HG03521 (cell line): ENCODE measurements at regions not wholly inside any gene's neighbourhood (a gene's known extent, or its start where the extent isn't known, plus 50 kb on each side); places are given as distances from the start of the nearest gene placed in this dataset.

Experiments used
- ATAC-seq: cut with Tn5 transposase; IDR thresholded peaks from one replicate; pipeline ENCODE4 v1.9.1; 2021; ENCODE audit warnings: mild to moderate bottlenecking, moderate library complexity; ENCODE audit not compliant: unreplicated experiment

DNA sequence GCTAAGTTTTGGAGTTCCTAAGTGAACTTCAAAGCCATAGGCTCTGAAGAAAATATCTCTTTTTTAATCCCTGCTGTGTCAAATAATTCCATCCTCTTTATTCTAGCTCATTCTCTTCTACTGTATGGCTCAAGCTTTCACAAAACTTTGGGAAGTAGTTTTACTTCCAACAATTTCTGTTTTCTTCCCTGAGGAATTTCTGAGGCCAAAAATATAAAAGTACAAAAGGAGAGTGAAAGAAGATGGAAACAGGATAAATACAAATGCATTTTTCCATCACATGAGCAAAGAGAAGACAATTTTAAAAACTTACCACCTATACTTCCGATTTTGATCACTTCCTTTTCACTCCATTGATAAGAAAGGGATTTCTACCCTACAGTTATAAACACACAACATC, 585.7 kb upstream of the DAB2 start:
- ATAC-seq: no peak

DNA sequence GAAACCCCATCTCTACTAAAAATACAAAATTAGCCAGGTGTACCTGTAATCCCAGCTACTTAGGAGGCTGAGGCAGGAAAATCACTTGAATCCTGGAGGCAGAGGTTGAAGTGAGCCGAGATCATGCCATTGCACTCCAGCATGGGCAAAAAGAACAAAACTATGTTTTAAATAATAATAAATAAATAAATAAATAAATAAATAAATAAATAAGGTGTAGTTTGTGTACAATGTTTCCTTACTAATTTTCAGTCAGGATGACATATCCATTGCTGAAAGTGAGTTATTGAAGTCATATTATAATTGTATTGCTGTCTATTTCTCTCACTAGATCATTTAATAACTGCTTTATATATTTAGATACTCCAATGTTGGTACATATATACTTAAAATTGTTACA, 581.5 kb upstream of the DAB2 start:
- ATAC-seq: no peak

DNA sequence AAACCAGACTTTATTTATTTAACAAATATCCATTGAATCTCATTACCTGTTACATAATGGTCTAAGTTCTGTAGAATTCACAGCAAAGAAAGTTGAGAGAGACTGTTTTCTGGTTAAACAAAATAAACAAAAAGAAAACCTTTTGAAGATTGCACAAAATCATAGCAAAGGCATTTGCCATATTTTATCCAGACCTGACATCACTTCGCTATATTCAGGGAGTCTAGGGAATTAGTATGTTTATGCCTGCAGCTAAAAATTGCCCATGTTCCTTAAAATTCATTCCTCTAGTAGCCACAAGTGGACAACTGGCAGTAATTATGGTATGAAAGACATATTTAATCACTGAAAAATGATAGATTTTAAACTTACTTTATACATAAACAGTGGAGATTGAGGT, 577.0 kb upstream of the DAB2 start:
- ATAC-seq: no peak

DNA sequence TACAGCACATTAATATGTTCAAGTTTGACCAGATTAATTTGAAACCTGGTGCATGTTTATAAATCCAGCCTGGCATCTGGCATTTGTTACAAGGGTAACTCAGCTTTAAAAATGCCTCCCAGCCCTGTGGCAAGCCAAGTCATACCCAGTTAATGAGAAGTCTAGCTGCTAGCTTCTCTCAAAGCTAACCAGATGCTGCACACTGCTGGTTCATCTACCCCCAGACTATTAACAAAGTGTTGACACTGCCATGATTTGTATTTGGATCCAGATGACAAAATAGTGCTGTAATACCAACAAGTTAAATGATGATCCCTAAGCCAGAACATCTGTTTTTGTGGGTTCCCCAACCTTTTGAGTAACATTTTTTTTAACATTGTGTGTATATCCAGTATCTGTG, 573.7 kb upstream of the DAB2 start:
- no peak for ATAC-seq

DNA sequence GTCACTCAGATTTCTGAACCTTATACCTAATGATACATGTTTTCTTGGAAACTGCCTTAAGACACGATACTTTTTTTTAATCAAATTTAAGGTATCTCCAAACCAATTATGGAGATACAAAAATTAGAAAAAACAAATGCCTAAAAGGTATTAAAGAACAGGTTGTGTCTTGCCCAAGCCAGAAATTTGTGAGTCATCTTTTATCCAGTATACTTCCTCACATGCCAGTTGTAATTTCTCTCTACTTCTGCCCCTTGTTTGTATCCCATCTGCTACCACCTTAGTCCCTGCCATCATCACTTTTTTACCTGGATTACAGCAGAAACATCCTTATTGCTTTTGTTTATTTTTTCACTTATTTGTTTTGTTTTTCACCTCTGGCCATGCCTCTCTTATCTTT, 571.2 kb upstream of the DAB2 start:
- ATAC-seq: no peak

DNA sequence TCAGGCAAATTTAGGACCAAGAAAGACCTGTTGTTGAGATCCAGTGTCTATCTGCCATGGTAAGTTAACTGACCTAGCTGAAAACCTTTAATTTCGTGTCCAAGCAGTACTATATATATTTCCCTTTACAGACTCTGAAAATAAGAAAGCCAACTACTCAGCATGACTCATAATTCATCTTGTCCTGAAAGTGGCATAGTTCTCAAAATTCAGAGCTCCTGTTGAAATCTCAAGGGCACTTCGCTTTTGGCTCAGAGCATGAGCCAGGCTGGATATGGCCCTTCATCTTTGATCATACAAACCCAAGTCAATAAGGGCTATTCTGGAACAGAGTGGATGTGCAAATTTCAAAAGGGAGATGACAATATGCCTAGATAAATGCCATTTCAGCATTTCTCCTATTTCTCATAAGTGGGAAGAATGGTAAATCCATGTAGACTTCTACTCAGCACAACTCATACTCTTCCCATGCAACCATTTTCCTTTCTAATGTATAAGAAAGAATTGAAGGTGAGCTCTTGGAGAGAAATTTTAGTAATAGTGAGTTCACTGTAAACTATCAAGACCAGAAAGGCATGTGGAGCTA, 567.9 kb upstream of the DAB2 start:
- ATAC-seq: no peak

DNA sequence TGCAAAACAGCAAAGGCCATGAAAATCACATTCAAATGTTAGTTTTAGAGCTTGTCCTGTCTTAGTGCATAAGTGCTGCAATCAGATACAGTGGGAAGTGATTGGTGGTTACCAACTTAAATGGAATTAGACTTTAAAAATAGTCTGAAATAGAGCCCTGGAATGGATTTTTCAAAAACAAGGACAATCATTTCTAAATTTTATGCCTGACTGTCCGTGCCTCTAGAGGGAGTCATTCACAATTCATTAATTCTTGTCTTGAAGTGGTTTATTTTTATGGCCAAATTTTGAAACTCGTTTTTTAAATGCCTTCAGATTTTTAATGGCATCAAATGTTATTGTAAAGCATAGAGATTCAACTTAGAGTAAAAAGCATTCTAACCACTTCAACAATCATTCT, 561.8 kb upstream of the DAB2 start:
- ATAC-seq: no peak

DNA sequence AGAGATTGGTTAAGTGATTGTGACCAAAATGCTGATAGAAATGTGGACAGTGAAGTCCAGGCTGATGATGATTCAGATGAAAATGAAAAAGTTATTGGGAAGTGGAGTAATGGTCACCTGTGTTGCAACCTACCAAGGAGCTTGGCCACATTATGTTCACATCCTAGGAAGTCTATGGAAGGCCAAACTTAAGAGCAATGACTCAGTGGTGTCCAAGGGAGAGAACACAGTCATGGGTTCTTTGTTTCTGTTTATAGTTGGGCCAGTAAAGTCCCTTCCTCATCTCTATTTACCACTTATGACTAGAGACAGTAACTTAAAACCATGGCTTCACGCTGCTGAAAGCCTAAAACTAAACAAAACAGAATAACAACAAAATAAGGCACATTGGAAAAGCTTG, 555.3 kb upstream of the DAB2 start:
- ATAC-seq: no peak

DNA sequence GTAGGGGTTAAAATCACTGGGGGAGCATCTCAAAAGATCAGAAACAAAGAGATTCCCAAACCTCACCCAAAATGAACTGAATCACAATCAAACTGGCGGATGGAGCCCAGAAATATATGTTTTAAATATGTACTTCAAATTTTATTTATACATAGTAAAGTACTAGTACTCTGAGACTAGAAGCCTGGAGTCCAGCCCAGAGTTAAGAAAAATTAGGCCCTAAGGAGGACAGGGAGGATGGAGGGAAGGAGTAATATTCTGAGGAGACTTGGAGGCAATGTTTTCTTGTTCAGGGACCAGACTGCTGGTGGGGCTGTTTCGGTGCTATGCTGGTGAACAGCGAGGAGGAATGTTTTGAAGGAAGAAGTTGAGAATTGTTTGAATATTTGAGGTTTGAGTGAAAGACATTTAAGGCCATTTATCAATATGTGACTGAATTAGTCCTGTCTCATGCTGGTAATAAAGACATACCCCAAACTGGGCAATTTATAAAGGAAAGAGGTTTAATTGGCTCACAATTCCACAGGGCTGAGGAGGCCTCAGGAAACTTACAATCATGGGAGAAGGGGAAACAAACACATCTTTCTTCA, 552.4 kb upstream of the DAB2 start:
- no peak for ATAC-seq

DNA sequence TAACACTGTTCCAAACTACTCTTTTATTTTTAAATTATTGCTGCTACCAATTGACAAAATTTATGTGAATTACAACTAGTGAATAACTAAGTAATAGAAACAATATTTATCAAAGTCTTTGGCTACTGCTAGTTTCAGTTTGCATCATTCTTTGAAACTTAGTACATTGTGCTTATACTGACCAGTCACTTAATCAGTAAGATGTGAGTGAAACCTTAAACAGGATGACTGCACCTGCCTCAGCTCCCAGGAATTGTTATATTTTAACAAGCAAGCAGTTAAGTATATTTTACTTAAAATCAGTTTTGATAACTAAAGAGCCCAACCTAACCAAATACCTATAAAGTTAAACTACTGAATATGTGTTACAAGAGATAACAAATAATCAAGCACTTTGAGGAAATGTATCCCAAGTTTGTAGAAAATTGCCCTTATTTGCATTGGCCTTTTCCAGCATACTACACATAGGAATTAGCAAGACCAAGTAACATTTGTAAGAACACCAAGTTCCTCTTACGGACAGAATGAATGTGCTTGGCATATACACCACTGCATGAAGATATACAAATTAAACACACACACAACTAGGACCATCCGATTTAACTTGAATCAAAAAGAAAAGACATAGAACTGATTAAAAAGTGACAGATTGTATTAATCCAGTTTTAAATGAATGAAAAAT, 545.5 kb upstream of the DAB2 start:
- no peak for ATAC-seq

DNA sequence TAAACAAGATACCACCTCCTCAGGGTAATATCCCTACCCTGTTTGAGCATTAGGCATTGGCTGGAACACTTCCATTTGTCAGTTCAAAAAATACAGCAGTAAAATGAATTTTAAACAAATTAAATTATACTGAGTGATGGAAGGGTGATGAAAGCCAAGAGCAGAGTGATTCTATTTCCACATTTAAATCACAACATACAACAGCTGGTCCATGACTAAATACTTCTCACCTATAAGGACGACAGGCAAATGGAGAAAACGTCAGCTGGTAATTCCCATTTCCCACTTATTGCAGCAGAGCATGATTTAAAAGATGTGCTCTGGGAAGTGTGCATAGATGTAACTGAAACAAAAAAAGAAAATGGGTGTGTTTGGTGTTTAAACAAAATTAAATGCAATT, 543.6 kb upstream of the DAB2 start:
- no peak for ATAC-seq

DNA sequence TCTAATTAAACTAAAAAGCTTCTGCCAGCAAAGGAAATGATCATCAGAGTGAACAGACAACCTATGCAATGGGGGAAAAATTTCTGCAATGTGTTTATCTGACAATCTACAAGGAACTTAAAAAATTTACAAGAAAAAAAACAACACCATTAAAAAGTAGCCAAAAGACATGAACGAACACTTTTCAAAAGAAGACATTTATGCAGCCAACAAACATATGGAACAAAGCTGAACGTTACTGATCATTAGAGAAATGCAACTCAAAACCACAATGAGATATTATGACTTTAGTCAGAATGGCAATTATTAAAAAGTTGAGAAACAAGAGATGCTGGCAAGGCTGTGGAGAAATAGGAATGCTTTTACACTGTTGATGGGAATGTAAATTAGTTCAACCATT, 530.4 kb upstream of the DAB2 start:
- ATAC-seq: no peak

DNA sequence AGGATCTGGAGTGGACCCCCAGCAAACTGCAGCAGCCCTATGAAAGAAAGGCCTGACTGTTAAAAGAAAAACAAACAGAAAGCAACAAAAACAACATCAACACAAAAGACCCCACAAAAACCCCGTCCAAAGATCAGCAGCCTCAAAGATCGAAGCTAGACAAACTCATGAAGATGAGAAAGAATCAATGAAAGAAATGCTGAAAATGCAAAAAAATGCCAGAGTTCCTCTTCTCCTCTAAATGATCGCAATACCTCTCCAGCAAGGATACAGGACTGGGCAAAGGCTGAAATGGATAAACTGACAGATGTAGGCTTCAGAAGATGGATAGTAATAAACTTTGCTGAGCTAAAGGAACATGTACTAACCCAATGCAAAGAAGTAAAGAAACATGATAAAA, 526.3 kb upstream of the DAB2 start:
- ATAC-seq: no peak

DNA sequence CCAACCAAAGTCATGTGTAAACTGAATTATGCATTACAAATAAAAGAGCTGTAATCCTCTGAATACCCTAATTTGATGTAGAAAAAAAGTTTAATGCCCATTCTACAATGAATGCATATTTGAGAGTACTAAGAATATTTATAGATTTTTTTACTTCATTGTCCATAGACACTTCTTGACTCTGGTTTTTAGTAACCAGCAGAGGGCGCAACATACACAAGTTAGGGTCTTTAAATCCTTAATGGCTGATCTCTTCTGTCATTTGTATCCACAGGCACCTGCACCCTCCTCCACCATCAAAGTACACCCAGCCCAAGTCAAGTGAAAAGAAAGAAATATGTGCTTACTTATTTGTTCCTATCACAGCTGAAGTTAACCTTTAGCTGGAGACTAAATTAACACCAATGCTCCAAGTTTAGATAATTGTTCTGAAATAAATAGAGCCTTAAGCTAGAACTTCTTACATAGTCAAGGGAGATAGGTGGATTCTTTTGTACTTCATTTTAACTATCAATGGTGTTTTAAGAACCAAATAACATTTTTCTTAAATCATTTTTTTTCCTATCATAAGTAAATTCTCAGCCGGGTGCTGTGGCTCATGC, 524.2 kb upstream of the DAB2 start:
- peak; percentile 70 for ATAC-seq

DNA sequence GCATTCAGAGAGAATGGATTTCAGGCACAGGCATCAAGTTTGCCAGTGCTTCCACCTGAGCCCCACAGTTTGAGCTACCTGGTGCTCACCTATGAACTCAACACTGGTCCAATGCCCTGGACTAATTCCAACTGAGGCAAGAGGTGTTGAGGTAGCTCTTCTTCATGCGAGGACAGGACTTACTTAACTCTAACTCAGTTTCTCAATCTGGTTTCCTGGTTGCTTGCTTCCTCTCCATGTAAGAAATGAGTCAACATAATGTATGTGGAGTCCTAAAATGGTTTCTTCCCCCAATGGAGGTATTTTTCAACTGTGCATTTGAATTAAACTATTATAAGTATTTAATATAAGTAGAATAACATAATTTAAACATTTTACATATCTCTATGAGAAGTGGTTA, 523.6 kb upstream of the DAB2 start:
- no peak for ATAC-seq

DNA sequence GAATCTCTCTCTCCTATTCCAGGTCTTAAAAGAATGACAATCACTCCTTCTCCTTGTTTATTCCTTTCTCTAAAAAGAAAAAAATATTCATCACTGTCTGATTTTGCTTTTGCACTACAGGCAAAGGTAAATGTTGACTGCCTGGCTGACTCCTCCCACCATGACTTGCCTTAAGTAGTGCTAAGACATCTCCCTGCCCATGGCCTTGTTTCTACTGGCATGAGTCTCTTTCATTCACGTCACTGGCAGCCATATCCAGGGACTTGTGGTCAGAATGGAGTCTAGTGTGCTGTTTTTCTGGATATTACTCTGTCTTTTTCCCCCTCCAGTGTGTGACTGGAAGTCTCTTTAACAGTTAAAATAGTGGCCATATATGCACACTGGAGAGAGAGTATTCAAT, 522.9 kb upstream of the DAB2 start:
- no peak for ATAC-seq

DNA sequence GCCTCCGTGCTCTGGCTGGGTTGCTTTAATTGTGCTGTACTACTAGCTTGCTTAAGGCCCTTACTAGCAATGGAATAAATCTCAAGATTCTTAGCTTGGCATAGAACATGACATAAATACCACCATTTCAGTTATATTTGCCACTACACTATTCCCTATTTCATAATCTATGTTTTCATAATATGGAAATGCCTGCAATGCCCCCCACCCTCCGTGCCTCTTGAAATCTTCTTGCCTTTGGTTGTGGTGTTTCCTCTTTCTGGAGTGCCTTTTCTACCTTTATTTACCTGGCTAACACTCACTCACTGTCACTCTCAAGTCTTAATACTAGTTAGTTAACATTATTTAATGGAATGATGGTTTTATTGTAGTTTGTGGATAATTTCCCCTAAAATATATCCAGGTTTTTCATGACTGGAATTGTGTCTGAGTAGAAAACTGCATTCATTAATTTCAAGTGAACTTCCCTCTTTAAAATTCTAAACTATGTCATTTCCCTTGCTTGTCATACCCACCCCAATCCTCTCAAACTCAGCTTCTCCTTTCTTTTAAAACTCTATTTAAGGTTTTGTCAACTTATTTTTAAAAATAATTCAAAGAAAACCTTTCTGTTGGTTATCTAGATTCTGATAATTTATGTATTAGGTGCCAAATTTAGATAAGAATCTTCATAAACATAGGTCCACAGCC, 521.7 kb upstream of the DAB2 start:
- ATAC-seq: no peak

DNA sequence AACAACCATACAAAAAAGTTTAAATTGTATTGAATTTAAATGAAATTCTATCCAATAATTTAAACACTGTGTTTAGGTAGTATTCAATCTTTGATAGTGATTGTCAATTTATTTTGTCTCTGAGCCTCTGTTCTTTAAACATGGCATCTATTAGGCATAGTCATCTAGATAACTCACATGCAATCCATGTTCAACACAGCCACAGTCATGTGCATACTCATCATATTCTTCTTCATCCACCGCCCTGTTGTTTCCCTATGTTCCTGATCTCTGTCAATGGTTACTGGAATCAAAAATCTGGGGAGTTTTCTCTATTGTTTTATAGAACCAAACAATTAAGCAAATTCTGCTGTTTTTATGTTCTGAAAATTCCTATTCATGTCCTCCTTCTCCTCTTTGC, 521.1 kb upstream of the DAB2 start:
- ATAC-seq: no peak

DNA sequence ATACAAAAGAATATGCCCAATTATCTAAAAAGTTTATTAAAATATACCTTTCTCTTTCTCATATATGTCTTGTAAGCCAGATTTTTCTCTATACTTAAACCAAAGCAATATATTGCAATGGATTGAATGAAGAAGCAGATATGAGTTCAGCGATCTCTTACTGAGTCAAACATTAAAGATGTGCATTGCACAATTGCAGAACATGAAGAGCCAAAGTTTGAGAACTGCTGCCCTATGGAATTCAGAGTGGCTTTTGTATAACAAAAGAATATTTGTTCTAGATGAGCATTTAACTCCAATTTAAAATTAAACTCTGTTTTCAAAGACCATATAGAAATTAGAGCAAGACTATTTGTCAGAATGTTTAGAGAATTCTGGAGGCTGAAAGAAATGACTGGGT, 519.0 kb upstream of the DAB2 start:
- ATAC-seq: no peak

DNA sequence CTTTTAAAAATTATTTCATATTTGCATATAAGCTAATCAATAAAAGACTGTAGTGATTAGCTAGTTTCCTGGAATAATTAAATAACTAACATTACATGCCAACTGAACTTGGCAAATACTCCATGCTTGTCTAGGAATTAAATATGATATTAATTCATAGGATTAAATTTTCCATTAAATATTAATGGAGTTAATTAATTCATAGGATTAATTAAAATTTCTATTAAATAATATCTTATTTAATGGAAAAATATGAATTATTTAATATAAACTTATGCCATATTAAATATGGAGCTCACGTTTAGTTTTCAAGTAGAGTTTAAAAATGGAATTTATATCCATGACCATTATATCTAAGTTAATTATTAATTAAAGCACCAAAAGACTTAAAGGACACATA, 517.8 kb upstream of the DAB2 start:
- ATAC-seq: no peak

DNA sequence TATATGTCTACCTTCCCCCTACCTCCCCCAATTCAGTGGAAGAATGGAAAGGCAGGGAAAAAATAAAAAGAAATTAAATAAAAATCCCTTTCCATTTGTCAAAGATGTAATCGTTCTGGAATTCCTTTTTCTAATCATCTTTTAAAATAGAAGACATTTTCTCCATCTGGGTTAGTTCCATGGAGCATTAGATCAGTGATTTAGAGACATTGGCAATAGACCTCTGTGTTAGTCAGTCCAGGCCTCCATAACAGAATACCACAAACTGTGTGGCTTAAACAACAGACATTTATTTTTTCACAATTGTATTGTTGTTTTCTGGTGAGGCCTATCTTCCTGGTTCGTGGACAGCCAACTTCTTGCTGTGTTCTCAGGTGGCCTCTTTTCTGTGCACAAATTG, 516.6 kb upstream of the DAB2 start:
- no peak for ATAC-seq

DNA sequence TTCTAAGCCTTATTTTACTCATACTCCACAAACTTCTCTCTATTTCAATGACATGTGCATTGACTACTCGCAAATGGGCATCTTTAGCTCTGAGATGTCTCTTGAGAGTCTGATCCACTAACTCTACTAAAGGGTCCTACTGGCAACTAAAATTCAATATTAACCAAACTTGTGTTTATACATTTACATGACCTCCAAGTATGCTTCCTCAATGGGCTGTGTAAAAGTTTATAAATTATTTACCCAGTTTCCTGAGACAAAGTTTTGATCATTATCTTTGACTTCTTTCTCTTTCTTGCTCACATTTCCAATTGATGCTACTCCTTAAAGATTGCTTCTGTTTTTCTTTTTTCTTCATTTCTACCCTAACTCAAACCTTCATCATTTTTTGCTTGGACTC, 510.1 kb upstream of the DAB2 start:
- ATAC-seq: no peak
